AG08395 (cell line): ENCODE measurements at regions not wholly inside any gene's neighbourhood (a gene's known extent, or its start where the extent isn't known, plus 50 kb on each side); places are given as distances from the start of the nearest gene placed in this dataset.

ENCODE experiments used
- DNase-seq: peaks from one replicate; pipeline ENCODE4 v3.0.0; 2012; ENCODE audit warnings: mixed read lengths, low spot score

DNA sequence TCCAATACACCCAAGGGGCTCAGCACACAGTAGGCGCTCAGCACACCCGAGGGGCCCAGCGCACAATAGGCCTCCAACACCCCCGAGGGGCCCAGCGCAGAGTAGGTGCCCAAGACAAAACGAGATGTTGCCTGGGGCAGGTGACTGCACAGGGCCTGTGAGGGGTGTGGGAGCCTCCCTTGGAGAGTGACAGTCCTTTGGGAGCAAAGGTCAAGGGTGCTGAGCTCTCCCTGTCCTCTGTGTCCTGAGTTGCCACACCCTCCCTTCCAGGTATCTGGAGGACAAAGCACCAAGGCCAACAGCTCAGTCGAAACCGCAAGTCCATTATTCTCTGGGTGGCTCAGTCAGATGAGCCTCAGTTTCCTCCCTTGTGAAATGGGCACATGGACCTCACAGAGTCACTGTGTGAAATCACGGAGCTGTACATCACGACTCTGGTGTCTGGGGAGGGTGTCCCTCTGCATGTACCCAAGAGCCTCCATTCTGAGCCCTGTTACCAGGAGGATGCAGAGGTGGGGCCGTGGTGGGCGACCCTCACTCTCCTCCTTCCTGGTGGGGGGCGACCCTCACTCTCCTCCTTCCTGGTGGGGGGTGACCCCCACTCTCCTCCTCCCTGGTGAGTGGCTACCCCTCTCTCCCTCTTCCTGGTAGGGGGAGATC, 81.3 kb downstream of the FOXL3 start:
- DNase-seq = no peak

DNA sequence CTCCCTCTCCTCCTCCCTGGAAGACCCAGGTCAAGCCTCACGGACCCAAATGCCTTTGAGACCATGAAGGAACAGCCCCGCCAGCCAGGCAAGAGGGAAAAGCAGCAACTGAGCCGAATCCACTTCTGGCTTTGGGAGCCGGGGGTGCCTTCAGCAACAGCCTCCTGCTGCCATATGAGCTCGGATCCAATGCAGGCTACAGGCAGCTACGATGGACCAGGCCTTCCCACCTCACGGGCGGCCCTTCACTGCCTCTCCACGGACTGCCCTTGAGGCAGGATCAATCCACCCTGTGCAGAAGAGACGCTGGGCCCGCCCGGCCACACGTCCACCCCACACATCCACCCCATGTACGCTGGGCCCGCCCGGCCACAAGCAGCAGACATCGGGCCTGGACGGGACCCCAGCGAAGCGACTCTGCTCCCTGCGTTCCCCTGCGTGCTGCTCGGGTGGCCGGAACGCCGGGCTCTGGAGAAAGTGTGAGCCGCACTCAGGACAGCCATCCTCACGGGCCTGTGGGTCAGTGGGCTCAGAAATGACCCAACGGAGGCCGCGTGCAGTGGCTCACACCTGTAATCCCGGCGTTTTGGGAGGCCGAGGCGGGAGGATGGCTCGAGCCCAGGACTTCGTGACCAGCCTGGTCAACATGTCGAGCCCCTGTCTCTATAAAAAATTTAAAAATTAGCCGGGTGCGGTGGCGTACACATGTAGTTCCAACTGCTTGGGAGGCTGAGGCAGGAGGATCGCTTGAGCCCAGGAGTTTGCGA, 82.0 kb downstream of the FOXL3 start:
- no peak for DNase-seq

DNA sequence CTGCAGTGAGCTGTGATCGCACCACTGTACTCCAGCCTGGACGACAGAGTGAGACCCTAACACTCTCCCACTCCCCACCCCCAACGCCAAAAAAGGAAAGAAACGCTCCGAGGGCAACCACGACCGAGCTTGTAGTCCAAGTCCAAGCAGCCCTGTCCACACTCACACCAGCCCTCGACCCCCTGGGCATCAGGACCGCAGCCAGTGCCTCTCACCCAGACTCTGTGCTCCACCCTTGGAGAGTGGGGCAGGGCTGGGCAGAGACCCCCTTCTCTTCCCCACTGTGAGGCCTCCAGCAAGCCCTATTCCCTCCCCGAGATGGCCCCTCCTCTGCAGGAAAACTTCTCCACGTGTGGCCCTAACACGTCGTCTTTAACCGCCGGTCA, 82.6 kb downstream of the FOXL3 start:
- no peak for DNase-seq

DNA sequence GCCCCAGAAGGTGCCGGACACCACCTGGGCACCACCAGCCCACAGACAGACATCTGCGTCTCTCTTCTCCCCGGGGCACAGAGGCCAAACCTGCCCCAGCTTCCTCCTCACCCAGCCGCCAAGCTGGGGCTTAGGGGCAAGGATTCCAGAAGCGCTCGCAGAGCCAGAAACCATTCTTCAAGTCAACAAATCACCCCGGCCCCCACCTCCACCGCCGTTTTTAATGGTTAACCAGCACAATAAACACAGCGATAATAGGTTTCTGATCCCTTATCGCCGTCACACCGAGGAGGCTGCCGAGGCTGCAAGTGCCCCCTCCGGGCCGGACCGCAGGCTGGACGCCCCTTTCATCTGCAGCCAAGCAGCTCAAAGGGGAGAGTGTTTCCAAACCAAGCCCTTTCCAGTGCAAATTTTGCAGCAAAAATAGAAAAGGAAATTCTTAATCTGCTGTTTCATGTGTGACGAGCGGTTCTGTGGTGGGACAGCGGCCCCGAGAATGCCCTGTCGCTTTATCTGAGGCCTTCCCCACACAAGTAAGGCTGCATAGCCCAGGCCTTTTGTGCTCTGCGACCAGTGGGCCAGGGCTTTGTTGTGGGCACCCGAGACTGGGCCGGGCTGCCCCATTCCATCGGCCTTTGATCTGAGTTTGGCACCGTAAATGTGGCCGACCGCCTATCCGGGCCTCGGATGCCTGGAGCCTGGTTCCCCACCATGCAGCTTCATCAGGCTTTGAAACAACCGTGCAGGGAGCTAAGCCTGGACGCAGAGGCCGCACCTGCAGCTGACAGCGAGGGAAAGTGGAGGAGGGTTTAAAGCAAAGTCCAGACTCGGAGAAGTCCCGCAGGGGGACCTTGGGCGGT, 83.2 kb downstream of the FOXL3 start:
- no peak for DNase-seq

DNA sequence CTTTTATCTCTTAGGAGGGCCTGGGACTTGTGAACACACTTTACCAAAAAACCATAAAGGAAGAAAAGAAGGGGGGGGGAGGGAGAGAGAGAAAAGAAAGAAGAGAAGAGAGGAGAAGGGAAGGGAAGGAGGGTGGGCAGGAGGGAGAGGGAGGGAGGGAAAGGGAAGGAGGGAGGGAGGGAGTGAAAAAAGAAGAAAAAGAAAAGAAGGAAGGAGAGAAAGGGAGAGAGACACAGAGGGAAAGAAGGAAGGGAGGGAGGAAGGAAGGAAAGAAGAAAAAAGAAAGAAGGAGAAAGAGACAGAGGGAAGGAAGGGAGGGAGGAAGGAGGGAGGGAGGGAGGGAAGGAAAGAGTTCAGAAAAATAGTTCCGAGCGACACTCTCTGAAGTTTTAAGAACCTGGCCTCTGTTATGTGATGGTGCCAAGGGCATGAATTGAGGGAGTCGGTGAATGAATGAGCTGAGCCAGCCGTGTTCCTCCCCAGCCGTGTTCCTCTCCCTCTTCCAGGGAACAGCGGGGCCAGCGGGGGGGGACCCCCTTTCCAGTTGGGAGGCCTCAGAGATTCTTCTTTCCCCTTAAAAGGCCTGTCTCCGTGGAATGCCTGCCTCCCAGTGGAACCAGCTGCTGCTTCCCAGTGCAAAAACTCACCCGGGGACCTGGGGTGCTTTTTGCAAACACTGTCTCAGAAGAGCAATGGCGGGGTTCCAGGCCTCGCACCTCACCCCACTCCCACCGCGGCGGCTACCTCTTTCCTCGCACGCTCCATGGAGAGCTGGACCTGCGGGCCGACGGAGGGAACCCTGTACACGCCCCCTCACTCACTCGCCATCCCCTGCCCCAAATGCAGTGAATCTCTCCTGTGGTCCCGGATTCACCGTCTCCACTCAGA, 84.1 kb downstream of the FOXL3 start:
- no peak for DNase-seq

DNA sequence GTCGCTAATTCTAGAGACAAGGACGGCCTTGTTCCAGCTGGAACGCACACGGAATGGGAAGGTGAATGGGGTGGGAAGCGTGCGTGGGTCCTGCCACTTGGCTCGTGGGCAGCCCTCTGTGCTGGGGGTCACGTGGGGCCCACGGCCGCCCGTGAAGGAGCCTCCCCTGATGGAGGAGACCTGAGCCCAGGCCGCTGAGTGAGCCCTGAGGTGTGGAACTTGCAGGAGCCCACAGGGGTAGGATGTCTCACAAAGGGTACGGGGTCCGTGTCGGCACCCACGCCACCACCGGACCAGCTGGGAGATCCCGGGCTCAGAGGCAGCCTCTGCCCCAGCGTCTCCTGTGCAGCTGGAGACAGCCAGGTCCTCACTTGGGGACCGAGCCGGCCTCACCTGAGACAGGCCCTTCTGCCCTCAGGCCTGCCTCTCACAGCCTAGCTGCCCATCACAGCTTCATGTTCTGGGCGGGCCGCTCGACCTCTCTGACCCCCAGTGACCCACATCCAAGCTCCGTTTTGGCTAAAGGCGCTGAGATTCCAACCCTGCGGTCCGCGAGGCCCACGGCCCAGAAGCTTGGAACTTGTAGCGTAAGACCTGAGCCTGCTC, 84.8 kb downstream of the FOXL3 start:
- no peak for DNase-seq

DNA sequence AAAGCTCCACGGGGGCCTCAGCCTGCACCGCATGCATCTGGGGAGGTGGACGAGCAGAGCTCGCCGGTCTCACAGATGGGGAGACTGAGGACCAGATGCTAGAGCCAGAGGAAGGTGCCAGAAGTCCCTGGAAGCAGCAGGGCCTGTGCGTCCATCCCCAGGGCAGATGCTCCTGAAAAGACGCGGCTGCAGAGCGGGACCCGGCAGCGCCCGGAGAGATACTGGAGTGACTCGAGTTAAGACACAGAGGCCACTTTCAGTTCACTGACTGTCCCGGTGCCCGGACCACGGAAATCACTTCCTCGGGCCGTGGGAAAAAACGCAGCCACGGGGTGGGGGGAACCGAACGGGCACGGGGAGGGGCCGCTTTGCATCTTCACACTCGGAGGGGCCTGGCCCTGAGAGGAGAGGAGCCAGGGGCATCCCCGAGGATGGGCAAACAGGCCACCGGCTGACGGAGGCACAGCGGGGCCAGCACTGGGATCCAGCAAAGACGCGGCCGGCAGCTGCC, 85.4 kb downstream of the FOXL3 start:
- no peak for DNase-seq

DNA sequence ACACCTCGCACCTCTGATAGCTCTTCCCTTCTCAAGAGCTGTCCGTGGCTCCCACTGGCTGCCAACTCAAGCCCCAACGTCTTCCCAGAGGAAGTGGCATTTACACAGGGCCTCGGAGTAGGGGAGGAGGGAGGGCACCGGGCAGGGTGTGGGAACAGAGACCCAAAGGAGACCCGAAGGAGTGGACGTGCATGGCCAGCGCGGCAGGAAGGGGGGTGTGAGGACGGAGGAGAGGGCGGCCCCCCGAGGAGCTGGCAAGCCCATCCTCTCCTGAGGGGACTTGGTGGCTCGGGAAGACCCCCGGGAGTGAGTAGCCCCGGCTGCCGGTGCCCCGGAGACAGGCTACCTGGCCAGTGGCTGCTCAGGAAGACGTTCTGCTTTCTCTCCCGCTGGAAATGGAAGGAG, 85.9 kb downstream of the FOXL3 start:
- DNase-seq = no peak

DNA sequence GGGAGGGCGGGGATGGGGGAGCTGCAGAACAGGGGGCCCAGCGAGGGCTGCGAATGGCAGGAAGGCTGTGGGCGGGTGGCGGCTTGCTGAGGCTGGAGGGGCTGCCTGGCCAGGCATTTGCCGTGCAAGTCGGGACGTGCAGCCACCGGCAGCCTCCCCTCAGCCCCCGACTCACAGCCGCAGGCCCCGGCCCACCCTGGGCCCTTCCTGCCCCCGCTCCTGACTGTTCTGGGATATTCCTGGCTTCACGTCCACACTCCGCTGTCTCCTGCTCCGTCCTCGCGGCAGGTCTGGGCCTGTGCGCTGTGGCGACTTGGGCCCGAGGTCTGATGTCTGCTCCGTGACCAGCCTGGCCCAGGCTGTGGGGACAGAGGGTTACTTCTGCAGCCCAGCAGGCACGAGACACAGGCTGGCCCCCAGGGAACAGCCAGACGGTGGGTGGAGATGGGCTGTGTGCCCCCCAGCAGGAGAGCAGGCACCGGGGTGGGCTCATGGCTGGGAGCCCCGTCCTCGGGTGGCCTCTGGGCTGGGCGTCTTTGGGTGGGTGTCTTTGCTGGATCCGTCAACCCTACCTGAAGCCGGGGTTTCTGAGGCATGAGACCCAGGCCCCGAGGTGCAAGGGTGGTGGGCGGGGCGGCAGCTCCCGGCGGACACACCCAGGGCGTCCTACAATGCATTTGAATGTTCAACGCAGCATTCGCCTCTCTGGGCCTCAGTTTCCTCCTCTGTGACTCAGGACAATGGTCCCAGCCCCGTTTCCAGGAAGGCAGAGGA, 86.5 kb downstream of the FOXL3 start:
- no peak for DNase-seq

DNA sequence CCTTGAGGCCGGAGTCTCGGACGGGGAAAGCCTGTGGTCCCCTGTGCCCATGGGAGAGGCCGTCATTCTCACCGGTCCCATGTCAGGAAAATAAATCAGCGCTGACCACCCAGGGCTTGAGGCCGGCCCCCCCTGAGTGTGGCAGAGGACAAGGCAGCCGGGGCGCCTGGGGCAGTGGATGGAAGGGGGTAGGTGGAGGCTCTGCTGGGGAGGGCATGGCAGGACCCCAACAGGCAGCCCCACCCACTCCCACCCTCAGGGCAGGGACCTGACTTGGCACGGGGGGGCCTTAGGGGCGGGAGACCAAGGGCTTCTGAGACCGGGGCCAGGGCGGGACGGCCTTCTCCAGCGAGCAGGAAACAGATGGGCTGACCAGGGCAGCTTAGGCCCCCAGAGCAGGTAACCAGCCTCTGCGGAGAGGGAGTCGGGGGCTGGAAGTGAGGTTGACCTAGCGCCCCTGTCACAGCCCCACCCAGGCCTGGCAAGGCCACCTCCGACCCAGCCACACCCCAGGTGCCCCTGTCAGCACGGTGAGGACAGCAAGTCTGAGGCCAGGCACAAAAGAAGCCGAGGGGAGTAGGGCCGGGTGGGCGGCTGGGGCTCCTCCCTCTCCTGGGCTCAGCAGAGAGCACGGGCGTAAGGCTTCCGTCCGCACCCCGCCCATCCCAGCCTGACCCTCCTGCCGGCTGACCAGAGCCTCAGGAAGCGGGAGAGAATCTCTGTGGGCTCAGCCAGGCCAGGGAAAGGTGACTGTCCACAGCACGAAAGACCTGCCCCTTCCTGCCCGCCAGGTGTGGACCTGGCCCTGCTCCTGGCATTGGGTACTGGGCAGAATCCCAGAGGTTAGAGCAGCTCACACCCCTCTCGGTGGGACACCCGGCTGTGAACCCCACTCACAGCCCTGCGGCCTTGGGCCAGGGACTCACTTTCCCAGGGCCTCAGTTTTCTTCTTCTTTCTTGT, 87.4 kb downstream of the FOXL3 start:
- no peak for DNase-seq

DNA sequence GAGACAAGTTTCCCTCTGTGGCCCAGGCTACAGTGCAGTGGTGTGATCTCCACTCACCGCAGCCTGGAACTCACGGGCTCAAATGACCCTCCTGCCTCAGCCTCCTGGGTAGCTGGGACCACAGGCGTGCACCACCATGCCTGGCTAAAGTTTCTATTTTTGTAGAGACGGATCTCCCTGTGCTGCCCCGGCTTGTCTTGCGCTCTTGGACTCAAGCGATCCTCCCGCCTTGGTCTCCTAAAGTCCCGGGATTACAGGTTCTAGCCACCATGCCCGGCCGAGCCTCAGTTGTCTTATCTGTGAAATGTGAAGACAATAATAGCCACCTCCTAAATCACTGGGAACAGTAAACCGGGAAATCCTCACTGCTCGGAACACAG, 88.1 kb downstream of the FOXL3 start:
- no peak for DNase-seq

DNA sequence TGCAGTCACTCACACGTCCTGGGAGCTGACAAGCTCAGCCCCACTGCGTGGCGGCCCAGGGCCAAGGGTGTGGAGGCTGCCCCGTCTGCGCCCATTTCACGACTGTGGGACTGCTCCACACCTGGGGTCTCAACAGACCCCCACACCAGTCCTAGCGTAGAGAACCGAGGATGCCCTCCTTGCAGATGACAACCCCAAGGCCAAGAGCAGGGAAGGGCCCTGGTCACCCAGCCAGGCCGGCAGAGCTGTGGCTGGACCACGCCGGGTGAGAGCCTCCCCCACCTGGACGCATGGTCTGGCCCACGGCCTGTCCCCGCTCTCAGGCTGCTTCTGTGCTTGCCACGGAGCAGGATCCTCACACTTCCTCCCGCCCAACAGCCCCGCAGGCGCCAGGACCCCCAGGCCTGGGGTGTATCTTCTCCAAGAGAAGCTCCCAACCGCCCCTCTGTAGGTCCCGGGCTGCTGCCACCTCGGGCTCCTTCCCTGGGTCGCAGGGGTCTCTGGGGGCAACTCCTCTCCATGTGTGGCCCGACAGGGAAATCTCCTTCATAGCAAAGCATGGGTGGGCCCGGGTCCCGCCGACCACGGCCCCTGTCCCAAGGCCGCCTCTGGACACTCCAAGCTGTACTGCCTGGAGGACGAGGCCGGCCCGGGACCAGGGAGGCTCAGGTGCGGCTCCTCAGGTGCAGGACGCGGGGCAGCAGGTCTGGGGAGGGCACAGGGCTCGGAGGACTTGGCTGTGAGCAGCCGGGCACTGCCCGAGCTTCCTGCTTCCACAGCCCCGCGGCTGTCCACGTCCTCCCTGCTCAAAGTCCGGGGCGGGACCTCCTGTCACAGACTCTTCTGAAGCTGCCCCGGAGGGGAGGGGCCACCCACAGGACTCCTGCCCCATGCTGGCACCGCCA, 88.8 kb downstream of the FOXL3 start:
- DNase-seq = no peak

DNA sequence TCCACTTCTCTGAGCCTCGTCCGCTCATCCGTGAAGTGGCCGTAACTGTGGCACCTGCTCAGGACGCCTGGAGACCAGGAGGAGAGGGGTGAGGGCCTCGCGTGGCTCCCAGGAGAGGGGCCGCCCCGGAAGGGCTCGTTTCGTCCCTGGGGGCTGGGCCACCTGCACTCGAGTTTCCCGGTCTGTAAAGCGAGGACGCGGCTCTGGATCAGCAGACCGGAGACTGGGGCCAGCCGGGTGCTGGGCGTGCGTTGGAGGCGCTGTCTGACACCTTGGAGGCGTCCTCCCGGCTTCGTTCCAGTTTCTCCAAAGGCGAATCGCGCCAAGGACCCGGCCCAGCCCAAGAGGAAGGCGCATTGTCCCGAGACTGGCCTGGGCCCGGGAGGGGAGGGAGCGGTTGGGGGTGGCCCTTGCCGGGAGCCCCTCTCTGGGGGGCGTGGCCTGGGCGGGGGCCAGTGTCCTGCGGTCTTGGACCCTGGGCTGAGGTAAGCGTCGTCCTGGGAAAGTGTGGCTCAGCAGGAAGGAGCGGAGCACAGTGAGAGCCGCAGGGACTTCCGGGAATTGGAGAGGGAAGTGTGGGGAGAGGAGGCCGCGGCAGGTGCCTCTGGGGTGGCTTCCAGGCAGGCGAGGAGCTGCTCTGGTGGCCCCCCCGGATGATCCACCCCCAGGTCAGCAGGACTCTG, 89.6 kb downstream of the FOXL3 start:
- DNase-seq = no peak

DNA sequence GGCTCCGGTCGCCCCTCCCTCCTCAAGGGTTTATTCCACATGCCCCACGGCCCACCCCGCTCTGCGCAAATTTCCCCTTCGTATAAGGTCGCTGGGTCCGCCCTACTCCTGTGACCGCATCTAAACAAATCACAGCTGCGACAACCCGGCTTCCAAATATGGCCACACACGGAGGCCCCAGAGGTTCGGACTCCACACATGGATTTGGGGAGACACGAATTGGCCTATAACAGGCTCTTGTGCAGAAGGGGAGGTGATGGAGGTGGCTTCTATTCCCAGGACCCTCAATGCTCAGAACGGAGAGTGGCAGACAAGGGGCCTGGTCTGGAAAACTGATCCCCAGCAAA, 90.1 kb downstream of the FOXL3 start:
- no peak for DNase-seq

DNA sequence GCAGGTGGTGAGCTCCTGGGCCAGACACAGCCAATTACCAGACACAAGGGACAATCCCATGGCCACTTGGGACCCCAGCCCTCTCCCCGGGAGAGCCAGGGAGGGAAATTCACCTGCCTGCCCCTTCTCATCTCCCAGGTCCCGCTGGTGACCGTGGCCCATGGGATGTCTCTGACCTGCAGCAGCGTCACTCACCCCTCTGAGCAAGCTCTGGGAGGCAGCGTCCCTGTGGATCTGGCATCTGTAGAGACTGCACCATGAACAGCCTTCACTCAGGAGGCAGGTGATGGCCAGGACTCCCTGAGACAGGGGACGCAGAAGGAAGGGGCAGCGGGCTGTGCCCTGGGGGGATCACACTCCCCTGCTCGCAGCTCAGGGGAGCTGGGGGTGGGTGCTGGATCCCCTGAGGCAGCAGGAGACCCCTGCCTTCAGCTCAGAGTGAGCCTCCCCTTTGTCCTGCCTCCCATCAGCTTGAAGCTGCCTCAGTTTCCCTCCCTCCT, 90.8 kb downstream of the FOXL3 start:
- no peak for DNase-seq

DNA sequence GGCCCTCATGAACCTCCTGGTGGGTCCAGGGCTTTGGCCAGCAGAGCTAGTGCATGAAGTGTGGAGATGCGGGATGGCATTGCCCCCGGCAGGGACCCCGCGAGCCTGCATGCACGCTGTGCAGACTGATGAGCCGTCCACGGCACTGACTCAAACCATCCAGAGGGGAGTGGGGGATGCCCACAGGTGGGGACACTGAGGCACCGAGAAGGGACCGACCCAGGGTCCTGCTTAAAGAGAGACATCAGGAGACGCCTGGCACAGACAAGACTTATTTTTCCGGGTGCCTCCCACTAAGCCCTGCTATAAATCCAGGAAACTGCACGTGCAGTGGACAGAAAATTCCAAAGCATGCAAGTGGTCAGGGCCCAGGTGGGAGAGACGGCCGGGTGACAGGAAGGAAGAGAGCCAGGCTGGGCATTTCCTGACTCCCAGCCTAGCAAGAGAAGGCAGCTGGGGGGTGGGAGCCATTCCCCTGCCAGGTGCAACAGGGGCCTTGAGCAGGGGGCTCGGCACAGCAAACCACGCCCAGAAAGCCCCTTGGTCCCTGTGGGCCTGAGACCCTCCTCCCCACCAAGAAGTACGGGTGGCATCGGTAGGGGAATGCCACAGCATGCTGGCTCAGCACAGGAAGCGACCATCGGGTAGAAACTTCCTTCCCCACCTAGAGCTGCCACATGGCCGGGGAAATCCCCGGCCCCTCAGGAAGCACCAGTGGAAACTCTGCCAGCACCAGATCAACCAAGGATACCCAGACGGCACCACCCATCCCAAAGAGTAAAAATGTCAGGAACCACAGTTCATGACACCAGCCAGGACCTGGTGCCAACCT, 91.5 kb downstream of the FOXL3 start:
- DNase-seq = no peak

DNA sequence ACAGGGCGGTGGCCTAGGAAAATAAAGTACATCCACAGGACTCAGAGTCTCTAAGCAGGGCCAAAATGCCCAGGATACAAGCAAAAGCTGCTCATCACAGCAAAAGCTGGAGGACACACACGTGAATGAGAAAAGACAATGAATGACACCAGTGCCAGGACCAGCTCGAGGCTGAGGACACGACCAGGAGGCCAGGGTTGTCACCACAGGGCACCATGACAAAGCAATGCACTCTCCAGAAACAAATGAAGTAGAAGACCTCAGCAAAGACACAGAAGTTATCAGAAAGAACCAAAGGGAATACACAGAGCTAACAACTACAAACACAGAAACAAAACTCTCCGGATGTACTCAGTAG, 92.1 kb downstream of the FOXL3 start:
- DNase-seq = no peak
